ENCODE measurements at regions not wholly inside any gene's neighbourhood (a gene's known extent, or its start where the extent isn't known, plus 50 kb on each side); places are given as distances from the start of the nearest gene placed in this dataset.

DNA sequence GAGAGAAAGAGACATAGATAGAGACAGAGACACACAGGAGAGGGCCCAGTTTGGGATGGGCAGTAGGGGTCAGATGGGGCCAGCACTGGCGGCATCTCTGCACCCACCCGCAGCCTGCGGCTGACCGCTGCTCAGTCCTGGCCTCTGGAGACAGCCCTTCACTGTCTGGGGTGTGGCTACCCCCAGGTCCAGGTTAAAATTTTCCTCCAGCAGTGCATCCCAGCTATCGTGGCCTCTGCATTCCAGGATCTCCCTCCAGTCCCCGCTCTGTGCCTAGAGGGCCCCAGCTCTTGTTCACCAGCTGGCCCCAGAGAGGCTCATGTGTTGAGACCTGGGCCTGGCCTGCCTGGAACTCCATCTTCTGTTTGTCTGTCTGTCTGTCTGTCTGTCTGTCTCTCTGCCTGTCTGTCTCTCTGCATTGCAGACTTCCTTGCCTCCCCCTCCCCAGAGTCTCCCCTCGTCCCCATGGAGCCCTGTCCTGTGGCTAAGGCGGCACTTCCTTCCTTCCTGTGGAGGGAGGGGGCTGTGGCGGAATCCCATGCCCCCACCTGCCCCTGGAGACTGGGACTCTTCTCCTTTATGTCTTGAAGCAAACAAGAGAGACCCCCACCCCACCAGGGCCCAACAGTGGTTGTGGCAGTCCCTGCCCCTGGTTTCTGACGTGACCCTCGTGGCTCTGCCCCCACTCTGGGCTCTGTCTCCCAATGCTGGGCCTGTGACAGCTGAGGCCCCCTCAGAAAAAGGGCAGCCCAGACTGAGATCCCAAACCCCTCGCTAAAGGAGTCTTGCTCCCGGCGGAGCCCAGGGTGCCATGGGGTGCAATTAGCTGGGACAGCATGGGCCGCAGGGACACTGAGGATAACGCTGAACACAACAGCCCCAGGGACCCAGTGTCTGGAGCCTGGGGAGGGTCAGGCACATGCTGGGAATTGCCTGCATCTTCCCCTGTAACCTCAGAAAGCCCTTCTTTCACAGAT is 241.8 kb downstream of the NPHP4 start:
- Histone ChIP-seq H3K27me3 (ENCODE audit: control insufficient read depth in 4 of 4, insufficient read depth in 4 of 4, low read length in 3 of 4) (peaks cover 0 to 6% (median 0%) of the 10 kb centered on the region in 4 donors), H3K4me1 (ENCODE audit: control insufficient read depth in 4 of 4, insufficient read depth in 4 of 4, low read length in 3 of 4) (no peaks in the 10 kb centered on the region), H3K9me3 (ENCODE audit: control insufficient read depth in 4 of 4, low read length in 3 of 4) (no peaks in the 10 kb centered on the region), H3K36me3 (ENCODE audit: control insufficient read depth in 4 of 4, insufficient read depth in 3 of 4, low read depth in 1 of 4, low read length in 3 of 4) (no peaks in the 10 kb centered on the region), H3K27ac (ENCODE audit: low read depth in 1 of 2, low read length in 2 of 2) (no peak overlapping the region), H3K9ac (ENCODE audit: low read depth in 1 of 2, low read length in 2 of 2) (no peak overlapping the region), H3K4me3 (ENCODE audit: low read depth in 1 of 3, low read length in 3 of 3) (no peak overlapping the region)
- WGBS: 76% methylated on average over 16 of the region's 16 CpGs
- no peak for DNase-seq (ENCODE audit: low spot score)
- no peak for TF ChIP-seq YY1 (IDR thresholded peaks at IDR 0.05)

DNA sequence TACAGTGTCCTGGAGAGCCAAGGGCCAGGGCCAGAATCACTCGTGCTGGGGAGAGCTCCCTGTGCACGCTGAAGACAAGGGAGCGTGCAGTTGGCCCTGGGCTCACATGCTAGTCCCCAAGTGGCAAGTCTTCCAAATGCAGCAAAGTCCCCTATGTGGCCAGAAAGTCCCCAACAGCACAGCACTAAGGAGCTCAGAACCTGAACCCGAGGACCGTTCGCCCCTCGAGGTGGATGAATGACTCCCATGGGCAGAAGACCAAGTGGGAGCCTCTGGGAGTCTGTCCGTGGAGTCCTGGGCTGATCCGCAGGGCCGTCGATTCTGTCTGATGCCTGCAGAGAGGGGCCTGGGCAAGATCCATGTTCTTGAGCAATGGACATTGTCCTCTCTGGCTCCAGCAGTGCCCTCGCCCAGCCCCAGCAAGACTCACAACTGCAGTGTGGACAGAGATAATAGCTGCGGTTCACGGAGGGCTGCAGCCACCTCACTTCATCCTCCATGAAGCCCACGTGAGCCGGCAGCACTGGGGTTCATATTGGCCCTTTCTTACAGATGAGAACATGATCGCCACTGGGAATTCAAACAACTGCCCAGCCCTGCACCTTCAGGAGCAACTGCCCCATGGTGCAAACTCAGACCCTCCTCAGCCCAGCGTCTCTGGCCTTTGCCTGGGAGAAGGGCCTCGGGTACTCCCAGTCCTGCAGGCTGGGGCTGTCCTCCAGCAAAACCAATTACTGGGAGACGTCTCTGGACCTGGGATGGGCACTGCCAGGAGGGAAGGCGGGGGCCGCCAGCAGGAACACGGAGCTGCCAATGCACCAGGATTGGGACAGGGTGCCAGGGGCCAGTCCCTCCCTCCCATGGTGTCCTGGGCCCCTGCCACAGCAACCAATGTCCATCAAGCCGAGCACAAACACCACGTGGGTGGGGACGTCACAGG is 243.7 kb downstream of the NPHP4 start:
- Histone ChIP-seq H3K36me3 (ENCODE audit: control insufficient read depth in 4 of 4, insufficient read depth in 3 of 4, low read depth in 1 of 4, low read length in 3 of 4) (no peaks in the 10 kb centered on the region), H3K27ac (ENCODE audit: low read depth in 1 of 2, low read length in 2 of 2) (no peak overlapping the region), H3K9me3 (ENCODE audit: control insufficient read depth in 4 of 4, low read length in 3 of 4) (no peaks in the 10 kb centered on the region), H3K4me1 (ENCODE audit: control insufficient read depth in 4 of 4, insufficient read depth in 4 of 4, low read length in 3 of 4) (no peaks in the 10 kb centered on the region), H3K4me3 (ENCODE audit: low read depth in 1 of 3, low read length in 3 of 3) (no peak overlapping the region), H3K27me3 (ENCODE audit: control insufficient read depth in 4 of 4, insufficient read depth in 4 of 4, low read length in 3 of 4) (peaks cover 0 to 6% (median 0%) of the 10 kb centered on the region in 4 donors), H3K9ac (ENCODE audit: low read depth in 1 of 2, low read length in 2 of 2) (no peak overlapping the region)
- 73% methylated on average over 26 of the region's 26 CpGs for WGBS
- no peak for DNase-seq (ENCODE audit: low spot score)
- TF ChIP-seq, protein P1, sequence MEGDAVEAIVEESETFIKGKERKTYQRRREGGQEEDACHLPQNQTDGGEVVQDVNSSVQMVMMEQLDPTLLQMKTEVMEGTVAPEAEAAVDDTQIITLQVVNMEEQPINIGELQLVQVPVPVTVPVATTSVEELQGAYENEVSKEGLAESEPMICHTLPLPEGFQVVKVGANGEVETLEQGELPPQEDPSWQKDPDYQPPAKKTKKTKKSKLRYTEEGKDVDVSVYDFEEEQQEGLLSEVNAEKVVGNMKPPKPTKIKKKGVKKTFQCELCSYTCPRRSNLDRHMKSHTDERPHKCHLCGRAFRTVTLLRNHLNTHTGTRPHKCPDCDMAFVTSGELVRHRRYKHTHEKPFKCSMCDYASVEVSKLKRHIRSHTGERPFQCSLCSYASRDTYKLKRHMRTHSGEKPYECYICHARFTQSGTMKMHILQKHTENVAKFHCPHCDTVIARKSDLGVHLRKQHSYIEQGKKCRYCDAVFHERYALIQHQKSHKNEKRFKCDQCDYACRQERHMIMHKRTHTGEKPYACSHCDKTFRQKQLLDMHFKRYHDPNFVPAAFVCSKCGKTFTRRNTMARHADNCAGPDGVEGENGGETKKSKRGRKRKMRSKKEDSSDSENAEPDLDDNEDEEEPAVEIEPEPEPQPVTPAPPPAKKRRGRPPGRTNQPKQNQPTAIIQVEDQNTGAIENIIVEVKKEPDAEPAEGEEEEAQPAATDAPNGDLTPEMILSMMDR (IDR thresholded peaks at IDR 0.05; ENCODE audit: low read depth, low read length, missing input control): no peak
- TF ChIP-seq, protein P2, sequence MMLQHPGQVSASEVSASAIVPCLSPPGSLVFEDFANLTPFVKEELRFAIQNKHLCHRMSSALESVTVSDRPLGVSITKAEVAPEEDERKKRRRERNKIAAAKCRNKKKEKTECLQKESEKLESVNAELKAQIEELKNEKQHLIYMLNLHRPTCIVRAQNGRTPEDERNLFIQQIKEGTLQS (IDR thresholded peaks at IDR 0.05): no peak
- TF ChIP-seq RAD21 (IDR thresholded peaks at IDR 0.05) (no peak), GABPA (IDR thresholded peaks at IDR 0.05 in 1 of 2, conservative IDR thresholded peaks at IDR 0.05 in 1 of 2) (no peak), HNF4G (IDR thresholded peaks at IDR 0.05) (no peak), HNF4A (conservative IDR thresholded peaks at IDR 0.05) (no peak), FOXA1 (IDR thresholded peaks at IDR 0.05) (no peak), RXRA (IDR thresholded peaks at IDR 0.05) (no peak), JUND (IDR thresholded peaks at IDR 0.05) (no peak), NR2F2 (IDR thresholded peaks at IDR 0.05) (no peak), EGR1 (IDR thresholded peaks at IDR 0.05; ENCODE audit: low read depth in 2 of 2) (no peak), SP1 (IDR thresholded peaks at IDR 0.05) (no peak), TAF1 (conservative IDR thresholded peaks at IDR 0.05) (no peak), FOXA2 (IDR thresholded peaks at IDR 0.05) (no peak)
- TF ChIP-seq, protein P3, sequence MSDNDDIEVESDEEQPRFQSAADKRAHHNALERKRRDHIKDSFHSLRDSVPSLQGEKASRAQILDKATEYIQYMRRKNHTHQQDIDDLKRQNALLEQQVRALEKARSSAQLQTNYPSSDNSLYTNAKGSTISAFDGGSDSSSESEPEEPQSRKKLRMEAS (IDR thresholded peaks at IDR 0.05): no peak
- TF ChIP-seq, protein P4, sequence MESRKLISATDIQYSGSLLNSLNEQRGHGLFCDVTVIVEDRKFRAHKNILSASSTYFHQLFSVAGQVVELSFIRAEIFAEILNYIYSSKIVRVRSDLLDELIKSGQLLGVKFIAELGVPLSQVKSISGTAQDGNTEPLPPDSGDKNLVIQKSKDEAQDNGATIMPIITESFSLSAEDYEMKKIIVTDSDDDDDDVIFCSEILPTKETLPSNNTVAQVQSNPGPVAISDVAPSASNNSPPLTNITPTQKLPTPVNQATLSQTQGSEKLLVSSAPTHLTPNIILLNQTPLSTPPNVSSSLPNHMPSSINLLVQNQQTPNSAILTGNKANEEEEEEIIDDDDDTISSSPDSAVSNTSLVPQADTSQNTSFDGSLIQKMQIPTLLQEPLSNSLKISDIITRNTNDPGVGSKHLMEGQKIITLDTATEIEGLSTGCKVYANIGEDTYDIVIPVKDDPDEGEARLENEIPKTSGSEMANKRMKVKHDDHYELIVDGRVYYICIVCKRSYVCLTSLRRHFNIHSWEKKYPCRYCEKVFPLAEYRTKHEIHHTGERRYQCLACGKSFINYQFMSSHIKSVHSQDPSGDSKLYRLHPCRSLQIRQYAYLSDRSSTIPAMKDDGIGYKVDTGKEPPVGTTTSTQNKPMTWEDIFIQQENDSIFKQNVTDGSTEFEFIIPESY (IDR thresholded peaks at IDR 0.05): no peak
- TF ChIP-seq, protein P5, sequence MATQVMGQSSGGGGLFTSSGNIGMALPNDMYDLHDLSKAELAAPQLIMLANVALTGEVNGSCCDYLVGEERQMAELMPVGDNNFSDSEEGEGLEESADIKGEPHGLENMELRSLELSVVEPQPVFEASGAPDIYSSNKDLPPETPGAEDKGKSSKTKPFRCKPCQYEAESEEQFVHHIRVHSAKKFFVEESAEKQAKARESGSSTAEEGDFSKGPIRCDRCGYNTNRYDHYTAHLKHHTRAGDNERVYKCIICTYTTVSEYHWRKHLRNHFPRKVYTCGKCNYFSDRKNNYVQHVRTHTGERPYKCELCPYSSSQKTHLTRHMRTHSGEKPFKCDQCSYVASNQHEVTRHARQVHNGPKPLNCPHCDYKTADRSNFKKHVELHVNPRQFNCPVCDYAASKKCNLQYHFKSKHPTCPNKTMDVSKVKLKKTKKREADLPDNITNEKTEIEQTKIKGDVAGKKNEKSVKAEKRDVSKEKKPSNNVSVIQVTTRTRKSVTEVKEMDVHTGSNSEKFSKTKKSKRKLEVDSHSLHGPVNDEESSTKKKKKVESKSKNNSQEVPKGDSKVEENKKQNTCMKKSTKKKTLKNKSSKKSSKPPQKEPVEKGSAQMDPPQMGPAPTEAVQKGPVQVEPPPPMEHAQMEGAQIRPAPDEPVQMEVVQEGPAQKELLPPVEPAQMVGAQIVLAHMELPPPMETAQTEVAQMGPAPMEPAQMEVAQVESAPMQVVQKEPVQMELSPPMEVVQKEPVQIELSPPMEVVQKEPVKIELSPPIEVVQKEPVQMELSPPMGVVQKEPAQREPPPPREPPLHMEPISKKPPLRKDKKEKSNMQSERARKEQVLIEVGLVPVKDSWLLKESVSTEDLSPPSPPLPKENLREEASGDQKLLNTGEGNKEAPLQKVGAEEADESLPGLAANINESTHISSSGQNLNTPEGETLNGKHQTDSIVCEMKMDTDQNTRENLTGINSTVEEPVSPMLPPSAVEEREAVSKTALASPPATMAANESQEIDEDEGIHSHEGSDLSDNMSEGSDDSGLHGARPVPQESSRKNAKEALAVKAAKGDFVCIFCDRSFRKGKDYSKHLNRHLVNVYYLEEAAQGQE (IDR thresholded peaks at IDR 0.05): no peak
